Erythroblast (primary cell): ENCODE measurements at regions not wholly inside any gene's neighbourhood (a gene's known extent, or its start where the extent isn't known, plus 50 kb on each side); places are given as distances from the start of the nearest gene placed in this dataset.

Experiments used
- GATA1 ChIP-seq: IDR thresholded peaks from 2 replicates; pipeline ENCODE4 v1.6.1; 2011; ENCODE audit warnings: low read depth, mild to moderate bottlenecking, control low read depth, low read length, moderate library complexity
- POLR2A ChIP-seq: IDR thresholded peaks from 2 replicates; pipeline ENCODE4 v1.6.1; 2011; ENCODE audit warnings: mild to moderate bottlenecking, low read length

DNA sequence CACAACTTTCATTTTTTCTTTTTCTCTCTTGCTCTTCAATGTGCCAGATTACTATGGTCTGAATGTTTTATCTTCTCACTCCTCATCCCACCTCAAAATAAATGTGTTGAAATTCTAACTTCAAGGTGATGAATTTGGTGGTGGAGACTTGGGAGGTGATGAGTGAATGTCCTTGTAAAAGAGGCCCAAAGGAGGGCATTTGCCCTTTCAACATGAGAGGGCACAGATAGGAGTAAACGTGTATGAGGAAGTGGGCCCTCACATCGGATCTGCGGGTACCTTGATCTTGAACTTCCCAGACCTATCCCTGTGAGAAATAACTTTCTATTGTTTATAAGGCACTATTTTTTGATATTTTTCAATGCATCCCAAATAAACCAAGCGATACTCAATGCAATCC is 412.3 kb upstream of the ADGRL2 start:
- TF ChIP-seq POLR2A = no peak
- no peak for TF ChIP-seq GATA1
